Parathyroid adenoma (tissue), 2 donors: ENCODE measurements at regions not wholly inside any gene's neighbourhood (a gene's known extent, or its start where the extent isn't known, plus 50 kb on each side); places are given as distances from the start of the nearest gene placed in this dataset.
"Not testable (repeated sequence)": the region's sequence is repeated elsewhere in the genome, so short reads cannot be mapped to it uniquely, and the experiment has no call there.

ENCODE experiments used
- H2AFZ ChIP-seq: fragments of 300-600 bp; sonication (generic); one replicate; pipeline ENCODE4 v1.7.0; 2017; ENCODE audit warnings: antibody characterized with exemption, mild to moderate bottlenecking
- H3K27ac ChIP-seq: fragments of 300-600 bp; sonication (generic); one replicate; pipeline ENCODE4 v1.7.0; 2017
- H3K27me3 ChIP-seq: fragments of 300-600 bp; sonication (generic); one replicate; pipeline ENCODE4 v1.7.0; 2017; ENCODE audit warnings: low read length; ENCODE audit not compliant: control insufficient read depth, insufficient read depth
- H3K36me3 ChIP-seq: fragments of 300-600 bp; sonication (generic); one replicate; pipeline ENCODE4 v1.7.0; 2017; ENCODE audit warnings: low read length; ENCODE audit not compliant: control insufficient read depth, insufficient read depth
- H3K4me1 ChIP-seq: fragments of 300-600 bp; sonication (generic); one replicate; pipeline ENCODE4 v1.7.0; 2017; ENCODE audit warnings: control low read depth
- H3K4me2 ChIP-seq: fragments of 300-600 bp; sonication (generic); one replicate; pipeline ENCODE4 v1.7.0; 2017; ENCODE audit warnings: low read length
- H3K4me3 ChIP-seq: fragments of 300-600 bp; sonication (generic); one replicate; pipeline ENCODE4 v1.7.0; 2017; ENCODE audit warnings: low read depth, low read length
- H3K79me2 ChIP-seq: fragments of 300-600 bp; sonication (generic); one replicate; pipeline ENCODE4 v1.7.0; 2017; ENCODE audit warnings: control low read depth
- H3K9ac ChIP-seq: fragments of 300-600 bp; sonication (generic); one replicate; pipeline ENCODE4 v1.7.0; 2017; ENCODE audit warnings: mild to moderate bottlenecking
- H3K9me3 ChIP-seq: fragments of 300-600 bp; sonication (generic); one replicate; pipeline ENCODE4 v1.7.0; 2017; ENCODE audit warnings: low read length; ENCODE audit not compliant: control insufficient read depth
- CTCF ChIP-seq: fragments of 300-600 bp; sonication (generic); IDR thresholded peaks from one replicate; pipeline ENCODE4 v1.7.0; 2017; ENCODE audit warnings: antibody characterized with exemption, mild to moderate bottlenecking
- donor health status: primary hyperparathyroidism.

GRCh38 chrX:45505214-45505613 lies 304.5 kb upstream of the DIPK2B start:
- H3K4me3 ChIP-seq, result no peak overlapping the region
- peaks cover 4% of the 10 kb centered on the region for H3K4me1 ChIP-seq
- no peak overlapping the region for H3K27ac ChIP-seq
- H3K9me3 ChIP-seq, result no peaks in the 10 kb centered on the region
- H3K9ac ChIP-seq, result no peak overlapping the region
- TF ChIP-seq CTCF, result no peak
- no peaks in the 10 kb centered on the region for H3K36me3 ChIP-seq
- no peak overlapping the region for H2AFZ ChIP-seq
- H3K4me2 ChIP-seq, result no peak overlapping the region
- no peaks in the 10 kb centered on the region for H3K27me3 ChIP-seq
- no peaks in the 10 kb centered on the region for H3K79me2 ChIP-seq

- H3K79me2 ChIP-seq, H3K4me1 ChIP-seq, H2AFZ ChIP-seq, H3K36me3 ChIP-seq, H3K4me2 ChIP-seq, H3K9ac ChIP-seq, H3K9me3 ChIP-seq, H3K4me3 ChIP-seq, H3K27ac ChIP-seq, H3K27me3 ChIP-seq: not testable (repeated sequence)
These were observed 303.2 kb upstream of the DIPK2B start for GRCh38 chrX:45503787-45504362.

GRCh38 chrX:45502396-45502795 lies 301.7 kb upstream of the DIPK2B start:
- no peak for TF ChIP-seq CTCF
- H3K27me3 ChIP-seq, result no peaks in the 10 kb centered on the region
- no peaks in the 10 kb centered on the region for H3K9me3 ChIP-seq
- no peak overlapping the region for H2AFZ ChIP-seq
- no peak overlapping the region for H3K9ac ChIP-seq
- no peak overlapping the region for H3K4me3 ChIP-seq
- H3K4me2 ChIP-seq, result no peak overlapping the region
- H3K36me3 ChIP-seq, result no peaks in the 10 kb centered on the region
- H3K79me2 ChIP-seq, result no peaks in the 10 kb centered on the region
- no peak overlapping the region for H3K27ac ChIP-seq
- peaks cover 4% of the 10 kb centered on the region for H3K4me1 ChIP-seq

GRCh38 chrX:45497290-45497689 lies 296.6 kb upstream of the DIPK2B start:
- no peak overlapping the region for H3K27ac ChIP-seq
- no peaks in the 10 kb centered on the region for H3K79me2 ChIP-seq
- H3K36me3 ChIP-seq, result no peaks in the 10 kb centered on the region
- no peaks in the 10 kb centered on the region for H3K4me1 ChIP-seq
- no peaks in the 10 kb centered on the region for H3K27me3 ChIP-seq
- TF ChIP-seq CTCF, result no peak
- no peak overlapping the region for H3K4me3 ChIP-seq
- H3K4me2 ChIP-seq, result no peak overlapping the region
- H3K9ac ChIP-seq, result no peak overlapping the region
- H3K9me3 ChIP-seq, result no peaks in the 10 kb centered on the region
- no peak overlapping the region for H2AFZ ChIP-seq

- Histone ChIP-seq H3K4me3 (no peak overlapping the region), H3K9ac (no peak overlapping the region), H2AFZ (no peak overlapping the region), H3K4me2 (no peak overlapping the region), H3K36me3 (no peaks in the 10 kb centered on the region), H3K27ac (no peak overlapping the region), H3K27me3 (no peaks in the 10 kb centered on the region), H3K9me3 (no peaks in the 10 kb centered on the region), H3K4me1 (no peaks in the 10 kb centered on the region), H3K79me2 (no peaks in the 10 kb centered on the region)
- no peak for TF ChIP-seq CTCF
These were observed 285.0 kb upstream of the DIPK2B start for GRCh38 chrX:45485719-45486118.
